Ovary (tissue), 7 donors: ENCODE measurements at regions not wholly inside any gene's neighbourhood (a gene's known extent, or its start where the extent isn't known, plus 50 kb on each side); places are given as distances from the start of the nearest gene placed in this dataset.

Experiments
- DNase-seq, 5 donors: peaks; one replicate each; pipeline ENCODE4 v3.0.0-alpha.2; 2019 to 2020
- H3K27ac ChIP-seq, 2 donors: fragments of 200-600 bp; one replicate each; pipeline versions ENCODE4 v1.5.1 to v1.8.0; 2019 to 2022
- H3K27me3 ChIP-seq: fragments of 200-600 bp; one replicate; pipeline ENCODE4 v1.8.0; 2022
- H3K36me3 ChIP-seq: fragments of 200-600 bp; sonication (generic); one replicate; pipeline ENCODE4 v1.5.1; 2019
- H3K4me1 ChIP-seq: one replicate; pipeline ENCODE4 v1.8.1; 2013; ENCODE audit warnings: mild to moderate bottlenecking, moderate library complexity; ENCODE audit not compliant: insufficient read depth
- H3K4me3 ChIP-seq: fragments of 200-600 bp; sonication (generic); one replicate; pipeline ENCODE4 v1.5.1; 2017
- H3K9me3 ChIP-seq, 2 donors: fragments of 200-600 bp in 1 of 2; sonication (generic) in 1 of 2; one replicate each; pipeline versions ENCODE4 v1.5.1 to v1.8.1; 2013 to 2019; ENCODE audit warnings: mild to moderate bottlenecking in 1 of 2, moderate library complexity in 1 of 2
- EP300 ChIP-seq: sonication (generic); formaldehyde crosslinking; IDR thresholded peaks from one replicate; pipeline ENCODE4 v1.6.1; 2017; ENCODE audit warnings: antibody characterized with exemption
- POLR2A ChIP-seq: fragments of 450-650 bp; IDR thresholded peaks from one replicate; pipeline ENCODE4 v1.6.1; 2017; ENCODE audit warnings: antibody characterized with exemption, mild to moderate bottlenecking, moderate library complexity
- WGBS, 3 donors: extraction: QIAGEN DNeasy Blood & Tissue Kit in 1 of 3; methylation state at CpG; one replicate each; pipeline versions ENCODE4 v1.1.5 to v1.1.7; 2013 to 2017; 5-methylcytosine and 5-hydroxymethylcytosine counted together
- intact Hi-C, 4 donors: fragments of 100-400 bp; cut with DNase I; formaldehyde crosslinking; loops; one replicate each; pipeline versions ENCODE4 v1.11.0 to v1.15.1; 2022 to 2023
- TF ChIP-seq, protein P1 (sequence below), 3 donors: fragments of 450-650 bp in 2 of 3; fragments of 200-600 bp in 1 of 3; IDR thresholded peaks; one replicate each; pipeline versions ENCODE4 v1.5.1 to v1.8.0; 2016 to 2022; ENCODE audit warnings: antibody characterized with exemption in 3 of 3, mild to moderate bottlenecking in 1 of 3
- donor health status: DM: no; HTN: no; CAD: no; lungs with moderate emphysema.
- donor health status: DM: no; HTN: no; CAD: no.
- donor health status: Bipolar disorder and iron deficiency.
- donor health status: DM: no; HTN: no; CAD: no.
- donor health status: DM: yes; HTN: yes; CAD: no.

DNA sequence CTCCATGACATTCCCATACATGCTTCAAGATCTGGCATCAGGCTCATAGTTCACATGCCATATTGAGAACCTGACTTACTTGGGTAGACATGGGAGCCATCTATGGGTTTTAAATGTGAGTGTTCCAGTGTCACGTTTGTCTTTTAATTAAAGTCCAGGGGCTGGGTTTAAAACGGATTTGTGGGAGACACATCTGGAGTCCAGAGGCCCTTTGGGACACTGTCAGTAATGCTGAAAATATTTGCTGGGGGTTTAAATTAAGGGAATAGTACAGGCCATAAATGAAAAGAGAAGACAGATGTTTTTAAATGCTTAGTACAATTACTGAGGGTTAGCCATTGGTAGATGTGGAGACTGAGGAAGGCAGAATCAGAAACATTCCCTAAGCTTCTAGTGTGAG lies 478.0 kb downstream of the PID1 start:
- H3K27ac ChIP-seq = no peak overlapping the region
- no peaks in the 10 kb centered on the region for H3K36me3 ChIP-seq
- DNase-seq = no peak
- H3K4me3 ChIP-seq = no peak overlapping the region
- WGBS, 3 donors = 74 to 85% (median 77%) methylated on average over 2 of the region's 2 CpGs
- intact Hi-C loops = no loop called here
- H3K4me1 ChIP-seq = no peaks in the 10 kb centered on the region
- TF ChIP-seq POLR2A (no peak), EP300 (no peak)
- TF ChIP-seq, protein P1, sequence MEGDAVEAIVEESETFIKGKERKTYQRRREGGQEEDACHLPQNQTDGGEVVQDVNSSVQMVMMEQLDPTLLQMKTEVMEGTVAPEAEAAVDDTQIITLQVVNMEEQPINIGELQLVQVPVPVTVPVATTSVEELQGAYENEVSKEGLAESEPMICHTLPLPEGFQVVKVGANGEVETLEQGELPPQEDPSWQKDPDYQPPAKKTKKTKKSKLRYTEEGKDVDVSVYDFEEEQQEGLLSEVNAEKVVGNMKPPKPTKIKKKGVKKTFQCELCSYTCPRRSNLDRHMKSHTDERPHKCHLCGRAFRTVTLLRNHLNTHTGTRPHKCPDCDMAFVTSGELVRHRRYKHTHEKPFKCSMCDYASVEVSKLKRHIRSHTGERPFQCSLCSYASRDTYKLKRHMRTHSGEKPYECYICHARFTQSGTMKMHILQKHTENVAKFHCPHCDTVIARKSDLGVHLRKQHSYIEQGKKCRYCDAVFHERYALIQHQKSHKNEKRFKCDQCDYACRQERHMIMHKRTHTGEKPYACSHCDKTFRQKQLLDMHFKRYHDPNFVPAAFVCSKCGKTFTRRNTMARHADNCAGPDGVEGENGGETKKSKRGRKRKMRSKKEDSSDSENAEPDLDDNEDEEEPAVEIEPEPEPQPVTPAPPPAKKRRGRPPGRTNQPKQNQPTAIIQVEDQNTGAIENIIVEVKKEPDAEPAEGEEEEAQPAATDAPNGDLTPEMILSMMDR (IDR thresholded peaks at IDR 0.05) = no peak
- no peaks in the 10 kb centered on the region for H3K9me3 ChIP-seq
- no peaks in the 10 kb centered on the region for H3K27me3 ChIP-seq

DNA sequence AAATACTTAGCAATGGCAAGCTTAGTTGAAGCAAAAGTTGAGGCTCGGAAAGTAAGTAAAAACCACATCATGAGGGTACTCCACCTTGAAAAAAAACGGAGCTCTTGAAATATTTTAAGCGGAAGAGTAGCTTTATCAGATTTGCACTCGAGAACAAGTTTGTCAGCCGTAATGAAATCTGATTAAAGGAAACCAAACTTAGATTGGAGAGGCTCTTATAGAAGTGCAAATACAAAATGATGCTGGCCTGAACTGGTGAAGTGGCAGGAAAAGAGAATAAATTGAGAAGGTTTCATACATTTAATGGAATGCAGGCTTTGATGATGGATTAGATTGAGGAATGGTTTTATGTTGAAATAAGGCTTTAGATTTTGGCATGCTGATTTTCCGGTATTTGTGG lies 484.2 kb downstream of the PID1 start:
- H3K36me3 ChIP-seq = no peaks in the 10 kb centered on the region
- H3K4me3 ChIP-seq = no peak overlapping the region
- no peaks in the 10 kb centered on the region for H3K9me3 ChIP-seq
- H3K4me1 ChIP-seq = no peaks in the 10 kb centered on the region
- WGBS, 3 donors = 86 to 91% (median 86%) methylated on average over 6 of the region's 6 CpGs
- H3K27me3 ChIP-seq = no peaks in the 10 kb centered on the region
- TF ChIP-seq, protein P1 (IDR thresholded peaks at IDR 0.05) = no peak
- TF ChIP-seq POLR2A (no peak), EP300 (no peak)
- no peak for DNase-seq
- H3K27ac ChIP-seq = no peak overlapping the region
- intact Hi-C loops = no loop called here

DNA sequence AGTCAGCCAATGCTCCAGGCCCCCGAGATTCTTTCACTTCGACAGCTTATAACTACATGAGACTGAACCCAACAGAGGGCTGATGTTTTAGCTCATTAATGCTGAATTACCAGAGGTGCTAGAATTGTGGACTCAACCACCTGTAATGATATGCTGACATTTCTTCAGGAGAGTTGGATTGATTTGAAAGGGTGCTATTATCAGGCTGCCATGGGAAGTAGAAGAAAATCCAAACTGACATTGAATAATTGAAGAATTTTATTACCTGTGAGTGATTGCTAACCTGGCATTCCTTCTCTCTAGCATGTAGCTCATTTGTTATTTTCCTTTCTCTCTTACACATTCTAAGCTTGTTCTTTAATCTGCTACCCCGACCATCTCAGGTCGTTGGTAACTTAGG lies 488.8 kb downstream of the PID1 start:
- H3K4me1 ChIP-seq = no peaks in the 10 kb centered on the region
- DNase-seq = no peak
- no peak overlapping the region for H3K4me3 ChIP-seq
- no peak for TF ChIP-seq EP300
- no peaks in the 10 kb centered on the region for H3K36me3 ChIP-seq
- 80 to 87% (median 82%) methylated on average over 4 of the region's 4 CpGs for WGBS, 3 donors
- H3K9me3 ChIP-seq = no peaks in the 10 kb centered on the region
- no peak overlapping the region for H3K27ac ChIP-seq
- no peaks in the 10 kb centered on the region for H3K27me3 ChIP-seq
- intact Hi-C loops = no loop called here

DNA sequence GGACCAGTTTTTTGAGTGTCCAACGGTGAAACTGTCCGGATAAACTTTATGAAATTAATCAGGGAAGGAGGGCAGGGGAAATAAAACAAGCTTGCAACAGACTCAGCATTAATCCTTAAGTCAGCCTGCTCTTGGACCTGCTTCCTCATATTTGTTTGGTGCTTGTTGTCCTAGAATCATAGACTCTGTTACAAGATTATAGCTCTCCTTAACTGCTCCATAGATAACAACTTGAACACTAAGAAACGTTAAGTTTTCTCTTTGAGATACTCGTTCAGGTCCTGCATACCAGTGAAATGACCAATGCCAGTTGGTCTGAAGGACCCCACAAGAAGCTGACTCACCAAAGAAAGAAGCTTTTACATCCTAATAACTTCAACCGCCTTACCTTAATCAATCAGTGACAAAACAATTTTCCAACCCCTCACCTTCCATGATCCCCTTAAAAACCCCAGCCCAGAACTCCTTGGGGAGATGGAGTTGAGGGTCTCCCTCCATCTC lies 493.2 kb downstream of the PID1 start:
- Histone ChIP-seq H3K4me3 (no peak overlapping the region), H3K36me3 (no peaks in the 10 kb centered on the region), H3K9me3 (no peaks in the 10 kb centered on the region), H3K27me3 (no peaks in the 10 kb centered on the region), H3K4me1 (no peaks in the 10 kb centered on the region), H3K27ac (no peak overlapping the region)
- 23 to 35% (median 24%) methylated on average over 5 of the region's 5 CpGs for WGBS, 3 donors
- intact Hi-C loops = no loop called here
- no peak for DNase-seq
- no peak for TF ChIP-seq EP300

GRCh38 chr2:228774548-228774947 lies 496.5 kb downstream of the PID1 start:
- H3K27me3 ChIP-seq = no peaks in the 10 kb centered on the region
- WGBS, 3 donors = 49 to 65% (median 50%) methylated on average over 2 of the region's 2 CpGs
- no peak for TF ChIP-seq EP300
- no peak for TF ChIP-seq POLR2A
- TF ChIP-seq, protein P1 (IDR thresholded peaks at IDR 0.05) = no peak
- intact Hi-C loops = no loop called here
- no peaks in the 10 kb centered on the region for H3K36me3 ChIP-seq
- no peak overlapping the region for H3K27ac ChIP-seq
- H3K4me1 ChIP-seq = peaks cover 3% of the 10 kb centered on the region
- H3K9me3 ChIP-seq = no peaks in the 10 kb centered on the region
- no peak overlapping the region for H3K4me3 ChIP-seq
- no peak for DNase-seq

GRCh38 chr2:228771774-228772173 lies 499.3 kb downstream of the PID1 start:
- Histone ChIP-seq H3K4me3 (no peak overlapping the region), H3K9me3 (no peaks in the 10 kb centered on the region), H3K27ac (no peak overlapping the region), H3K27me3 (no peaks in the 10 kb centered on the region), H3K4me1 (peaks cover 3% of the 10 kb centered on the region), H3K36me3 (no peaks in the 10 kb centered on the region)
- no peak for DNase-seq
- TF ChIP-seq EP300 (peak; percentile 92), POLR2A (no peak)
- TF ChIP-seq, protein P1 (IDR thresholded peaks at IDR 0.05) = no peak
- WGBS, 3 donors = 4 to 21% (median 18%) methylated on average over 1 of the region's 1 CpG
- intact Hi-C loops = no loop called here
